Karpas-422 (cell line): ENCODE measurements at regions not wholly inside any gene's neighbourhood (a gene's known extent, or its start where the extent isn't known, plus 50 kb on each side); places are given as distances from the start of the nearest gene placed in this dataset.

Experiments
- DNase-seq: peaks from one replicate; pipeline ENCODE4 v3.0.0-alpha.2; 2015
- H2AFZ ChIP-seq: fragments of 200-600 bp; sonication (generic); 2 replicates; pipeline ENCODE4 v1.6.1; 2014; ENCODE audit warnings: antibody characterized with exemption, low read length, mixed read lengths
- H3K27ac ChIP-seq: fragments of 200-600 bp; sonication (generic); 2 replicates; pipeline ENCODE4 v1.5.1; 2014; ENCODE audit warnings: mild to moderate bottlenecking, low read length, moderate library complexity
- H3K27me3 ChIP-seq: fragments of 200-600 bp; sonication (generic); 2 replicates; pipeline ENCODE4 v1.6.1; 2014; ENCODE audit warnings: low read length, mixed read lengths
- H3K36me3 ChIP-seq: fragments of 200-600 bp; sonication (generic); 2 replicates; pipeline ENCODE4 v1.6.1; 2014; ENCODE audit warnings: low read length, mixed read lengths; ENCODE audit not compliant: insufficient read depth
- H3K4me1 ChIP-seq: fragments of 200-600 bp; sonication (generic); 2 replicates; pipeline ENCODE4 v1.6.1; 2014; ENCODE audit warnings: mild to moderate bottlenecking, low read length, mixed read lengths
- H3K4me2 ChIP-seq: fragments of 200-600 bp; sonication (generic); 2 replicates; pipeline ENCODE4 v1.6.1; 2014; ENCODE audit warnings: low read length, low read depth, mild to moderate bottlenecking; ENCODE audit not compliant: poor library complexity, severe bottlenecking
- H3K4me3 ChIP-seq: fragments of 200-600 bp; sonication (generic); 2 replicates; pipeline ENCODE4 v1.5.1; 2014; ENCODE audit warnings: mild to moderate bottlenecking, antibody characterized with exemption, low read length, mixed read lengths
- H3K79me2 ChIP-seq: fragments of 200-600 bp; sonication (generic); 2 replicates; pipeline ENCODE4 v1.6.1; 2014; ENCODE audit warnings: mild to moderate bottlenecking, low read length, mixed read lengths
- H3K9ac ChIP-seq: fragments of 200-600 bp; sonication (generic); 2 replicates; pipeline ENCODE4 v1.6.0; 2014; ENCODE audit warnings: low read length
- H3K9me2 ChIP-seq: fragments of 200-600 bp; sonication (generic), shearing (Covaris generic); replicated peaks from 2 replicates; pipeline ENCODE4 v1.6.0; 2014; ENCODE audit warnings: mild to moderate bottlenecking, low read length, moderate library complexity; ENCODE audit not compliant: insufficient read depth
- H3K9me3 ChIP-seq: fragments of 300-700, 200-600 bp; sonication (generic); 2 replicates; pipeline ENCODE4 v1.6.1; 2014; ENCODE audit warnings: low read length, mixed read lengths
- H4K20me1 ChIP-seq: fragments of 200-600 bp; sonication (generic); 2 replicates; pipeline ENCODE4 v1.6.1; 2014; ENCODE audit warnings: mild to moderate bottlenecking, antibody characterized with exemption, low read length, low read depth; ENCODE audit not compliant: insufficient read depth

GRCh38 chr3:16059711-16060357, 114.6 kb upstream of the GALNT15 start:
- Histone ChIP-seq H3K4me1 (no peaks in the 10 kb centered on the region), H3K4me3 (no peak overlapping the region), H3K79me2 (no peaks in the 10 kb centered on the region), H3K27me3 (no peaks in the 10 kb centered on the region), H3K9ac (no peak overlapping the region), H3K9me2 (no peaks in the 10 kb centered on the region), H4K20me1 (no peaks in the 10 kb centered on the region), H3K27ac (no peak overlapping the region), H2AFZ (no peak overlapping the region), H3K9me3 (no peaks in the 10 kb centered on the region), H3K4me2 (no peak overlapping the region), H3K36me3 (no peaks in the 10 kb centered on the region)
- DNase-seq: no peak

DNA sequence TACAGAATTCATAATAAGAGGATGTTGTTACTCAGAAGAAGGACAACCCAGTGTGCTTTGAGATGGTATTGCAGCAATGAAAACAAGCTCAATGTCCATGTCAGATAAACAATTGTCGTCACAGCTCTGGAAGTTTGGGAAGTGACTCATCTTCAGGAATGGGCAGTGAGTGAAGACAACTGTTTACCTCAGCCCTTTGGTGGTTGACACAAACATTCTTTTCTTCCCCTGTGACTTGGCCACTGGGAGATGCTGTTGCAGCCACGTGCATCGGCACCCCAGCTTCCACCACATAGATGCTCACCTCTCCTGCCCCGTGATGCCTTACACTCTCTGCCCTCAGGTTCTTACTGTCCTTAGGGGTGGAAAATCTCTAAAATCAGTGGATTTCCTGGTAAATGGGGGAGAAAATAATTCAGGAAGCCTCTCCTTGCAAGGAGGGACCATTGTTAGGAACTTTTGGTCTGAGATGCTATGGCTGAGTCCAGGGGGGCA, 114.1 kb upstream of the GALNT15 start:
- Histone ChIP-seq H3K9ac (no peak overlapping the region), H3K4me2 (no peak overlapping the region), H3K36me3 (no peaks in the 10 kb centered on the region), H3K27me3 (no peaks in the 10 kb centered on the region), H3K4me1 (no peaks in the 10 kb centered on the region), H3K27ac (no peak overlapping the region), H3K4me3 (no peak overlapping the region), H3K79me2 (no peaks in the 10 kb centered on the region), H3K9me2 (no peaks in the 10 kb centered on the region), H3K9me3 (no peaks in the 10 kb centered on the region), H2AFZ (no peak overlapping the region), H4K20me1 (no peaks in the 10 kb centered on the region)
- no peak for DNase-seq

DNA sequence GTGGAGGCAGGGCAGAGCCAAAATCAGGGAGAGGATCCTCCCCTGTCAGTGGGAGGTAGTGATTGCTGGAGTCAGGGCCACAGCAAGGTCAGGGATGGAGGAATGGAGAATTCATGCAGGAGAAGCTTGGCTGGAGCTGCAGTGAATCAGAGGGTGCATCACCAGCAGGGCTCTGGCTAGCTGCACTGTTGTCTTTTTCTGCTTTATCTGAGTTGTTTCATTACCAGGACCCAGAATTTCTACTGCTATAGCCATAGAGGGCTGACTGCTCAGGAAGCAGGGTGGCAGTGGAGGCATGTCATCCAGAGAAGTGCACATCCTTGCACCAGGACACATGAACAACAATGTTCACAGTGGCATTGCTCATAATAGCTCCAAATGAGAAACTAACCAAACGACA, 113.5 kb upstream of the GALNT15 start:
- H3K27me3 ChIP-seq: no peaks in the 10 kb centered on the region

DNA sequence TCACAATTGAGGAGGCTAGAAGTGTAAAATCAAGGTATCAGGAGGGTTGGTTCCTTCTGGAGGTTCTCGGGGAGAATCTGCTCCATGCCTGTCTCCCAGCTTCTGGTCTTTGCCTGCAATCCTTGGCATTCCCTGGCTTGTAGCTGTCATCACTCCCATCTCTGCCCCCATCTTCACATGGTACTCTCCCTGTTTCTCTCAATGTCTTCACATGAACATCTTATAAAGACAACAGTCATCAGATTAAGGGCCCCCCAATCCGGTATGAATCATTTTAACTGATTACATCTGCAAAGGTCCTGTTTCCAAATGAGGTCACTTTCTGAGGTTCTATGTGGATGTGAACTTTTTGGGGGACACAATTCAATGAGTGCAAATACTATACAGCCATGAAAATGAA, 113.0 kb upstream of the GALNT15 start:
- no peaks in the 10 kb centered on the region for H3K9me2 ChIP-seq
- no peaks in the 10 kb centered on the region for H3K27me3 ChIP-seq
- no peaks in the 10 kb centered on the region for H3K36me3 ChIP-seq
- H3K4me1 ChIP-seq: no peaks in the 10 kb centered on the region
- H3K9ac ChIP-seq: no peak overlapping the region
- H3K4me2 ChIP-seq: no peak overlapping the region
- no peaks in the 10 kb centered on the region for H3K79me2 ChIP-seq
- DNase-seq: no peak
- no peak overlapping the region for H3K4me3 ChIP-seq
- H3K27ac ChIP-seq: no peak overlapping the region
- no peak overlapping the region for H2AFZ ChIP-seq
- no peaks in the 10 kb centered on the region for H3K9me3 ChIP-seq
- no peaks in the 10 kb centered on the region for H4K20me1 ChIP-seq

More for the DNA sequence above, 113.5 kb upstream of the GALNT15 start:
- no peaks in the 10 kb centered on the region for H3K79me2 ChIP-seq
- no peak overlapping the region for H3K27ac ChIP-seq
- H3K9ac ChIP-seq: no peak overlapping the region
- H3K4me3 ChIP-seq: no peak overlapping the region
- H3K9me2 ChIP-seq: no peaks in the 10 kb centered on the region
- no peak for DNase-seq
- no peak overlapping the region for H2AFZ ChIP-seq
- H3K36me3 ChIP-seq: no peaks in the 10 kb centered on the region
- H3K9me3 ChIP-seq: no peaks in the 10 kb centered on the region
- H3K4me1 ChIP-seq: no peaks in the 10 kb centered on the region
- no peaks in the 10 kb centered on the region for H4K20me1 ChIP-seq
- H3K4me2 ChIP-seq: no peak overlapping the region

- Histone ChIP-seq H3K4me1 (no peaks in the 10 kb centered on the region), H3K27me3 (no peaks in the 10 kb centered on the region), H3K27ac (no peak overlapping the region), H3K9me2 (no peaks in the 10 kb centered on the region), H3K36me3 (no peaks in the 10 kb centered on the region), H2AFZ (no peak overlapping the region), H3K4me2 (no peak overlapping the region), H3K9ac (no peak overlapping the region), H3K4me3 (no peak overlapping the region), H3K79me2 (no peaks in the 10 kb centered on the region), H3K9me3 (no peaks in the 10 kb centered on the region), H4K20me1 (no peaks in the 10 kb centered on the region)
- no peak for DNase-seq
Observed at GRCh38 chr3:16063603-16064002, 110.9 kb upstream of the GALNT15 start.

DNA sequence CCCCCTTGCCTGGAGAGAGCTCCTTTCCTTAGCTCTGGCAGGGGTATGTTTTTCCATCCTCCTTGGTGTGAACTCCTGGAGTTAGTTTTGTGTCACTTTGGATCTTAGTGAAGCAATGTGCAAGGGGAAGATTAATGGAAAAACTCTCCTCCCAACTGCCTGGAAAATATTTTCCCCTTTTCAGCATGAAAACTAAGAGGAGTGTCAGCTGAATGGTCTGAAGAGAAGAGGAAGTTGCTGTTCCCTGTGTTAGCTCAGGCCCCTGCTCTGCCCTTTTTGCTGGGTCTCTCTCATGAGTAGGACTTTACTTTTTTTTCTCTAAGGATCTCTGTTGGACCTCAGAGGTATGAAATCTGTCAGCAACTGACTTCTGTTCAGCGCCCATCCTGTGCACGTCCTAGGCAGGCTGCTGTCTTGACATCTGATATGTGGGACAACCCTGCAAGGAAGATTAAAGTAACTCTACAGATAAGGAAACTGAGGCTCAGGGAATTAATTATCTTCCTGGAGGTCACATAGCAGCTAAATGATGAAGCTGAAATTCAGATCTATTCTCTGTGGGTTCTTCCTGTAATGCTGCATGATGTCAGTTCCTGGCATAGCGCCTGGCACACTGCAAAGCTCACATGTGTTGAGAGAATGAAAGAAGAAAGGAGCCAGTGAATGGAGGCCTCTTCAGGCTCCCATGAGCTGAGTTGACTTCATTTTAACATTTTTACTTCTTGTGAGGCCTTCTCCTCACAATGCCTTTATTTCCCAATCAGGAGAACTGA, 109.7 kb upstream of the GALNT15 start:
- DNase-seq: no peak
- Histone ChIP-seq H4K20me1 (no peaks in the 10 kb centered on the region), H3K79me2 (no peaks in the 10 kb centered on the region), H2AFZ (no peak overlapping the region), H3K9me3 (no peaks in the 10 kb centered on the region), H3K36me3 (no peaks in the 10 kb centered on the region), H3K4me3 (no peak overlapping the region), H3K27me3 (no peaks in the 10 kb centered on the region), H3K4me1 (no peaks in the 10 kb centered on the region), H3K9ac (no peak overlapping the region), H3K4me2 (no peak overlapping the region), H3K9me2 (no peaks in the 10 kb centered on the region), H3K27ac (no peak overlapping the region)

DNA sequence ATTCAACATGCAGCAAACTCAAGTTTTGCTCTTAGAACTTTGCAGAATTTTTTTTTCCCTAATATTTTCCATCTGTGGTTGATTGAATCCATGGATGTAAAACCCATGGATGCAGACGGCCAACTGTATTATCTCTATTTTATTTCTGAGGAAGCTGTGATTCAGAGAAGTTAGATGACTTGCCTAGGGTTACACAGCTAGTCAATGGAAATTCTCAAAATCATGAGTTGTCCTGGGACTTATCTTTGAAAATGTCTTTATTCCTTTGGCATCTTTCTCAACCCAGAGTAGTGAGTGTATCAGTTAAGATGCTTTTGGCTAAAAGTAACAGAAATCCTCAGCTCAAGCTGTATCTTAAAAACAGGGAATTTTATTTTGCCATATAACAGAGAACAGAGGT, 107.9 kb upstream of the GALNT15 start:
- Histone ChIP-seq H3K27ac (no peak overlapping the region), H3K4me1 (no peaks in the 10 kb centered on the region), H2AFZ (no peak overlapping the region), H3K36me3 (no peaks in the 10 kb centered on the region), H3K79me2 (no peaks in the 10 kb centered on the region), H3K9me2 (no peaks in the 10 kb centered on the region), H3K9ac (no peak overlapping the region), H4K20me1 (no peaks in the 10 kb centered on the region), H3K27me3 (no peaks in the 10 kb centered on the region), H3K4me2 (no peak overlapping the region), H3K4me3 (no peak overlapping the region), H3K9me3 (no peaks in the 10 kb centered on the region)
- DNase-seq: no peak

DNA sequence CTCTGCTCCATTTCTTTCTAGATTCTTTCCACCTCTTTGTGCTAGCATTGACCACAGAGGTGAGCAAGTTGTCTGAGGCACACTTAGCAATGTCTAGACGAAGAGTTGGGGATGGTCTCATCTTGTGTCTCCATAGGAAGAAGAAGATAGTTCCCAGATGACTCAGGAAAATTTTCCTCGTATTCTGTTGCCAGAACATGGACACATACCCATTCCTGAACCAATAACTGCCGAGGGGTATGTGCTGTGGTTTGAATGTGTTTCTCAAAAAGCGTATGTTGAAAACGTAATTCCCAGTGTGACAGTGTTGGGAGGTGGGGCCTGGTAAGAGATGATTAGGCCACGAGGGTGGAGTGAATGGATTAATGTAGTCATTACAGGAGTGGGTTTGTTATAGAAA, 107.5 kb upstream of the GALNT15 start:
- Histone ChIP-seq H3K27me3 (no peaks in the 10 kb centered on the region), H3K36me3 (no peaks in the 10 kb centered on the region), H3K79me2 (no peaks in the 10 kb centered on the region), H3K9ac (no peak overlapping the region), H2AFZ (no peak overlapping the region), H4K20me1 (no peaks in the 10 kb centered on the region), H3K27ac (no peak overlapping the region), H3K4me3 (no peak overlapping the region), H3K4me2 (no peak overlapping the region), H3K4me1 (no peaks in the 10 kb centered on the region), H3K9me2 (no peaks in the 10 kb centered on the region), H3K9me3 (no peaks in the 10 kb centered on the region)
- DNase-seq: no peak
